GM23248 (cell line): ENCODE measurements at regions not wholly inside any gene's neighbourhood (a gene's known extent, or its start where the extent isn't known, plus 50 kb on each side); places are given as distances from the start of the nearest gene placed in this dataset.
A peak's percentile ranks its signal among the peaks of the same experiment; 100 is the strongest.

Experiments used
- DNase-seq: peaks from one replicate; pipeline ENCODE4 v3.0.0-alpha.2; 2015
- H2AFZ ChIP-seq: fragments of 200-600 bp; sonication (generic); 2 replicates; pipeline ENCODE4 v1.6.1; 2016; ENCODE audit warnings: antibody characterized with exemption
- H3F3A ChIP-seq: fragments of 200-600 bp; sonication (generic); 2 replicates; pipeline ENCODE4 v1.6.1; 2016; ENCODE audit warnings: mild to moderate bottlenecking, antibody characterized with exemption, mixed run types; ENCODE audit not compliant: insufficient read depth
- H3K27ac ChIP-seq: fragments of 200-600 bp; sonication (generic); 2 replicates; pipeline ENCODE4 v1.5.1; 2016; ENCODE audit warnings: mild to moderate bottlenecking
- H3K27me3 ChIP-seq: fragments of 200-600 bp; sonication (generic); replicated peaks from 2 replicates; pipeline ENCODE4 v1.6.1; 2016; ENCODE audit warnings: mild to moderate bottlenecking; ENCODE audit not compliant: insufficient read depth
- H3K36me3 ChIP-seq: fragments of 200-600 bp; sonication (generic); 2 replicates; pipeline ENCODE4 v1.6.1; 2016; ENCODE audit warnings: low read depth, mild to moderate bottlenecking
- H3K4me1 ChIP-seq: fragments of 200-600 bp; sonication (generic); 2 replicates; pipeline ENCODE4 v1.6.1; 2016; ENCODE audit warnings: mild to moderate bottlenecking; ENCODE audit not compliant: insufficient read depth
- H3K4me2 ChIP-seq: fragments of 200-600 bp; sonication (generic); one replicate; pipeline ENCODE4 v1.6.1; 2016; ENCODE audit warnings: mild to moderate bottlenecking; ENCODE audit not compliant: unreplicated experiment
- H3K4me3 ChIP-seq: fragments of 200-600 bp; sonication (generic); 2 replicates; pipeline ENCODE4 v1.5.1; 2016; ENCODE audit warnings: mild to moderate bottlenecking
- H3K79me2 ChIP-seq: fragments of 200-600 bp; sonication (generic); 2 replicates; pipeline ENCODE4 v1.6.1; 2016; ENCODE audit warnings: mild to moderate bottlenecking; ENCODE audit not compliant: insufficient read depth
- H3K9ac ChIP-seq: fragments of 200-600 bp; sonication (generic); 2 replicates; pipeline ENCODE4 v1.6.1; 2016; ENCODE audit warnings: mild to moderate bottlenecking
- H3K9me2 ChIP-seq: fragments of 200-600 bp; sonication (generic); 2 replicates; pipeline ENCODE4 v1.6.1; 2016; ENCODE audit warnings: mixed run types, mild to moderate bottlenecking, moderate library complexity; ENCODE audit not compliant: insufficient read depth
- H3K9me3 ChIP-seq: fragments of 200-600 bp; sonication (generic); one replicate; pipeline ENCODE4 v1.6.1; 2017; ENCODE audit warnings: low read depth
- H4K20me1 ChIP-seq: fragments of 200-600 bp; sonication (generic); 2 replicates; pipeline ENCODE4 v1.6.0; 2016; ENCODE audit not compliant: insufficient read depth
- EZH2 ChIP-seq: fragments of 200-600 bp; sonication (generic); IDR thresholded peaks from 2 replicates; pipeline ENCODE4 v1.6.1; 2018; ENCODE audit warnings: antibody characterized with exemption, mild to moderate bottlenecking; ENCODE audit not compliant: insufficient read depth, poor library complexity, severe bottlenecking
- EZH2phosphoT487 ChIP-seq: fragments of 200-600 bp; sonication (generic); IDR thresholded peaks from 2 replicates; pipeline ENCODE4 v1.6.1; 2018; ENCODE audit warnings: antibody characterized with exemption, moderate library complexity, mild to moderate bottlenecking, low read depth; ENCODE audit not compliant: insufficient read depth
- WGBS, 2 experiments: methylation state at CpG; one replicate each; pipeline ENCODE4 v1.1.6; 2015 to 2017; ENCODE audit warnings: low lambda C conversion rate in 2 of 2, low coverage in 1 of 2; ENCODE audit errors: missing lambda C conversion rate in 2 of 2; 5-methylcytosine and 5-hydroxymethylcytosine counted together
- in situ Hi-C: fragments of 300-500 bp; cut with MboI; formaldehyde crosslinking; loops from 2 replicates; pipeline ENCODE4 v1.15.0; 2020

DNA sequence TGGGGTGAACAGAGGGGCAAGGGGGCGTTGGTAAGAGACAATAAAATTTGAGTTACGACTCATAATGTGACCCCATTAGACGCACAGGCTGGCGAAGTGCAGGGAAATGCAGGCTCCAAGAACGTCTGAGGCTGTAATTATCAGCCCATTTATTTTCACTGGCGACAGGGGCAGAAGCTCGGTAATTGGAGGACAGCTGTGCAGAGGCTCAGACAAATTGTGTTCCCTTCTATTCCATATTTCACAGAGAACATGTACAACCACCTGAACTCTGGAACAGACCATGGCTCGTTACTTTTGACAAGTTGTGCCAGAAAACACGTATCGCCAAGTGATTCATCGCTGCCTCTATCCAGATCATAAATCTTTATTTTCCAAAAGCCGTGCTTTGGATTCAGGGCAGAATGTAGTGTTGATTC lies 137.3 kb upstream of the FRMD4A start:
- Histone ChIP-seq H4K20me1 (no peaks in the 10 kb centered on the region), H3K27ac (no peak overlapping the region), H3K4me2 (no peak overlapping the region), H3K9me3 (no peaks in the 10 kb centered on the region), H3K9ac (no peak overlapping the region), H2AFZ (no peak overlapping the region), H3F3A (no peaks in the 10 kb centered on the region), H3K79me2 (no peaks in the 10 kb centered on the region), H3K36me3 (no peaks in the 10 kb centered on the region), H3K4me1 (no peaks in the 10 kb centered on the region), H3K9me2 (no peaks in the 10 kb centered on the region), H3K27me3 (peaks cover 58% of the 10 kb centered on the region), H3K4me3 (no peak overlapping the region)
- in situ Hi-C loops: loop anchor here (10.0 kb wide), 1 partner anchor 253 kb away; no protein-coding TSS in a partner anchor
- 2 to 3% methylated on average over 12 of the region's 12 CpGs for WGBS, 2 experiments
- DNase-seq: peak; percentile 22
- TF ChIP-seq EZH2phosphoT487 (no peak), EZH2 (no peak)

DNA sequence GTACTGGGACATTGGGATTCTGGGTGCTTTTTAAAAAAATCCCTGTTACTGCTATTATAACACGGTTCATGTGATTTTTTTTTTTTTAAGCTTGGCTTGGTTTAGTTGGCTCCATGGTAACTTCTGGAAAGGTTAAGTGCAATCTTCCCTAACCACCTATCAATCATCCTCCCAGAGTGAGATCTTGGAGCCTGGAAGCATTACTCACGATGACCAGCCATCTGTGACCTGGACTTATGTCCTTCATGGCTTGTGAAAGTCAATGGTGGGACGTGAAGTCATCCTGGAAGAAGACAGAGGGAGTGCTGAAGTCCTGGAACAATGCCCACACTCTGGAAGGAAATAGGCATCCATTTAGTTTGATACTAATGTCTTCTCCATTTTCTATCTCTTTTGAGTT lies 135.5 kb upstream of the FRMD4A start:
- no peaks in the 10 kb centered on the region for H3K36me3 ChIP-seq
- no peak overlapping the region for H2AFZ ChIP-seq
- no peaks in the 10 kb centered on the region for H4K20me1 ChIP-seq
- no peaks in the 10 kb centered on the region for H3K79me2 ChIP-seq
- no peak overlapping the region for H3K9ac ChIP-seq
- in situ Hi-C loops: loop anchor here (10.0 kb wide), 1 partner anchor 251 kb away; no protein-coding TSS in a partner anchor
- no peaks in the 10 kb centered on the region for H3F3A ChIP-seq
- H3K4me3 ChIP-seq: no peak overlapping the region
- H3K27me3 ChIP-seq: peaks cover 60% of the 10 kb centered on the region
- DNase-seq: peak; percentile 19
- no peak overlapping the region for H3K27ac ChIP-seq
- H3K9me3 ChIP-seq: no peaks in the 10 kb centered on the region
- no peak overlapping the region for H3K4me2 ChIP-seq
- H3K9me2 ChIP-seq: no peaks in the 10 kb centered on the region
- no peaks in the 10 kb centered on the region for H3K4me1 ChIP-seq
- TF ChIP-seq EZH2 (no peak), EZH2phosphoT487 (no peak)
- WGBS, 2 experiments: 0 to 2% methylated on average over 3 of the region's 3 CpGs

DNA sequence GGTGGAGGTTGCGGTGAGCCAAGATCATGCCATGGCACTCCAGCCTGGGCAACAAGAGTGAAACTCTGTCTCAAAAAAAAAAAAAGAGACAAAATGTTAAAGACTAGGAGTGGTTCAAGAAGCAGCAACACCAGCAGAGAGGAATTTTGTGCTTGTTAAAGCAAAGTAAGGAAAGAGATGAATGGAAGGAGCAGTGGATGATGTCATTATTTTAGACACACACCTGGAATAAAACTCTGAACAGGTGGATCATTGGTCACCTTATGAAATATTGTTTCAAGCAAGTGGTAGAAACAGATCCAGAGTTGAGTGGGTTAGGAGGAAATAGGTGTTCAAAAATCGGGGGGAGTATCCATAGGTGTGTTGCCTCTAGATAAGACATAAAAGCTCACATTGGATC lies 129.7 kb upstream of the FRMD4A start:
- no peaks in the 10 kb centered on the region for H4K20me1 ChIP-seq
- no peaks in the 10 kb centered on the region for H3K9me2 ChIP-seq
- H3K4me2 ChIP-seq: no peak overlapping the region
- H3K4me1 ChIP-seq: no peaks in the 10 kb centered on the region
- no peaks in the 10 kb centered on the region for H3F3A ChIP-seq
- H2AFZ ChIP-seq: no peak overlapping the region
- no peak overlapping the region for H3K27ac ChIP-seq
- no peak overlapping the region for H3K4me3 ChIP-seq
- TF ChIP-seq EZH2phosphoT487 (no peak), EZH2 (no peak)
- no peaks in the 10 kb centered on the region for H3K79me2 ChIP-seq
- H3K36me3 ChIP-seq: no peaks in the 10 kb centered on the region
- no peaks in the 10 kb centered on the region for H3K9me3 ChIP-seq
- H3K9ac ChIP-seq: no peak overlapping the region
- no peak for DNase-seq
- peaks cover 31% of the 10 kb centered on the region for H3K27me3 ChIP-seq
- in situ Hi-C loops: loop anchor here (10.0 kb wide), 1 partner anchor 246 kb away; no protein-coding TSS in a partner anchor
- WGBS, 2 experiments: 59 to 81% methylated on average over 2 of the region's 2 CpGs

DNA sequence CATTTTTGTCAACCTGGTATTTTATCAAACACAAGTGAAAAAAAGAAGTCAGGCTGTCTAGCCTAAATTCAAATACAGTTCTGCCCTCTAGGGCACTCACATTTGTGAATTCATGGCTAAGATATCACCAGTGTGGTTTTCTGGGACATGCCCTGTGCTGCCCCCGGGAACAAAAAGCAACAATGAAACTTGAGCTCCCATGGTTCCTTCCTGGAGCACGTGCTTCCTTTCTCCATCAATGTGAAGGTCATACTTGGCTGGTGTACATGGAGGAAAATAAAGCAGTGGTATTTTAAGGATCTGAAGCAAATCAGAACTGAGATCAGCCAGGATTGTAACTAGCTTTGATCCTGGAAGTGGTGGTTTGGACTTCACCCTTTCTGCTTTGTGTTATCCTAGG lies 128.9 kb upstream of the FRMD4A start:
- no peak overlapping the region for H3K4me3 ChIP-seq
- H3K4me2 ChIP-seq: no peak overlapping the region
- DNase-seq: no peak
- no peaks in the 10 kb centered on the region for H3K79me2 ChIP-seq
- no peak overlapping the region for H3K9ac ChIP-seq
- no peaks in the 10 kb centered on the region for H3K36me3 ChIP-seq
- H3K4me1 ChIP-seq: no peaks in the 10 kb centered on the region
- no peaks in the 10 kb centered on the region for H3K9me2 ChIP-seq
- H4K20me1 ChIP-seq: no peaks in the 10 kb centered on the region
- H3K27me3 ChIP-seq: peaks cover 24% of the 10 kb centered on the region
- TF ChIP-seq EZH2 (no peak), EZH2phosphoT487 (no peak)
- H3K27ac ChIP-seq: no peak overlapping the region
- H3F3A ChIP-seq: no peaks in the 10 kb centered on the region
- no peak overlapping the region for H2AFZ ChIP-seq
- in situ Hi-C loops: loop anchor here (10.0 kb wide), 1 partner anchor 245 kb away; no protein-coding TSS in a partner anchor
- no peaks in the 10 kb centered on the region for H3K9me3 ChIP-seq
- 5 to 10% methylated on average over 2 of the region's 2 CpGs for WGBS, 2 experiments

DNA sequence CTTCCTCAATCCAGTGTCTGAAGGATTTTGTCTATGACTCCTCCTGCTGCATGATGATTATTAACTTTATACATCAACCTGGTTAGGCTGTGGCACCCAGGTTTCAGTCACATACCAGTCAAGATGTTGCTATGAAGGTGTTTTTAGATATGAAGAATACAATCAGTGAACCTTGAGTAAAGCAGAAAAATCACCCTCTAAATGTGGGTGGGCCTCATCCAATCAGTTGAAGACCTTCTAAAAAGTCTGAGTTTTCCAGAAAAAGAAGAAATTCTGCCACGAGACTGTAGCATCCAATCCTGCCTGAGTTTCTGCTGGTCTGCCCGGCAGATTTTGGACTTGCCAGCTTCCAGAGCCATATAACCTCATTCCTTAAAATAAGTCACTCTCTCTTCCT lies 126.1 kb upstream of the FRMD4A start:
- H3K4me3 ChIP-seq: no peak overlapping the region
- no peaks in the 10 kb centered on the region for H3K79me2 ChIP-seq
- no peak overlapping the region for H3K27ac ChIP-seq
- no peak overlapping the region for H3K4me2 ChIP-seq
- 39 to 48% methylated on average over 2 of the region's 2 CpGs for WGBS, 2 experiments
- H3K36me3 ChIP-seq: no peaks in the 10 kb centered on the region
- no peaks in the 10 kb centered on the region for H3K4me1 ChIP-seq
- no peaks in the 10 kb centered on the region for H3K9me2 ChIP-seq
- no peak overlapping the region for H2AFZ ChIP-seq
- no peak for DNase-seq
- no peak overlapping the region for H3K9ac ChIP-seq
- H4K20me1 ChIP-seq: no peaks in the 10 kb centered on the region
- TF ChIP-seq EZH2 (no peak), EZH2phosphoT487 (no peak)
- no peaks in the 10 kb centered on the region for H3F3A ChIP-seq
- in situ Hi-C loops: no loop called here
- no peaks in the 10 kb centered on the region for H3K9me3 ChIP-seq
- H3K27me3 ChIP-seq: peaks cover 27% of the 10 kb centered on the region
